Keratinocyte (primary cell): ENCODE measurements at regions not wholly inside any gene's neighbourhood (a gene's known extent, or its start where the extent isn't known, plus 50 kb on each side); places are given as distances from the start of the nearest gene placed in this dataset.

Experiments used
- DNase-seq: peaks from one replicate; pipeline ENCODE4 v3.0.0-alpha.2; 2011; ENCODE audit warnings: low read depth, missing footprints, low spot score
- FAIRE-seq: peaks from 2 replicates; lab custom pipeline; 2011; peaks lifted over from hg19 to GRCh38; lab: Jason Lieb, UNC
- H2AFZ ChIP-seq: 2 replicates; pipeline ENCODE4 v1.6.0; 2012; ENCODE audit warnings: low read length, control low read depth, inconsistent platforms; ENCODE audit not compliant: control insufficient read depth
- H3K27ac ChIP-seq: 2 replicates; pipeline ENCODE4 v1.5.1; 2011; ENCODE audit warnings: low read length; ENCODE audit not compliant: control insufficient read depth, insufficient read depth
- H3K27me3 ChIP-seq: 3 replicates; pipeline ENCODE4 v1.6.0; 2011; ENCODE audit warnings: low read length; ENCODE audit not compliant: control insufficient read depth, insufficient read depth; ENCODE audit errors: extremely low read depth
- H3K36me3 ChIP-seq, 2 experiments: 2 replicates in 1 of 2; 3 replicates in 1 of 2; pipeline ENCODE4 v1.5.1; 2011; ENCODE audit warnings: low read length in 2 of 2, mild to moderate bottlenecking in 1 of 2; ENCODE audit not compliant: control insufficient read depth in 2 of 2, insufficient read depth in 2 of 2; ENCODE audit errors: extremely low read depth in 1 of 2
- H3K4me1 ChIP-seq: 3 replicates; pipeline ENCODE4 v1.5.1; 2011; ENCODE audit warnings: low read length; ENCODE audit not compliant: control insufficient read depth, insufficient read depth; ENCODE audit errors: extremely low read depth
- H3K4me2 ChIP-seq: 3 replicates; pipeline ENCODE4 v1.6.0; 2011; ENCODE audit warnings: low read depth, low read length; ENCODE audit not compliant: control insufficient read depth, insufficient read depth; ENCODE audit errors: extremely low read depth
- H3K4me3 ChIP-seq, 3 experiments: fragments of 200-600 bp in 1 of 3; sonication (generic) in 1 of 3; 2 replicates in 2 of 3; 3 replicates in 1 of 3; pipeline ENCODE4 v1.5.1; 2011 to 2016; ENCODE audit warnings: low read length in 3 of 3, mild to moderate bottlenecking in 3 of 3, control low read depth in 2 of 3, inconsistent platforms in 1 of 3, low read depth in 1 of 3, mixed read lengths in 1 of 3, mixed run types in 1 of 3, moderate library complexity in 1 of 3; ENCODE audit not compliant: control insufficient read depth in 2 of 3, insufficient read depth in 2 of 3; ENCODE audit errors: extremely low read depth in 1 of 3
- H3K79me2 ChIP-seq: 2 replicates; pipeline ENCODE4 v1.6.0; 2012; ENCODE audit warnings: low read length; ENCODE audit not compliant: control insufficient read depth, insufficient read depth
- H3K9ac ChIP-seq: 3 replicates; pipeline ENCODE4 v1.6.0; 2011; ENCODE audit warnings: low read length; ENCODE audit not compliant: control insufficient read depth, insufficient read depth; ENCODE audit errors: extremely low read depth
- H3K9me1 ChIP-seq: 3 replicates; pipeline ENCODE4 v1.6.0; 2011; ENCODE audit warnings: low read length; ENCODE audit not compliant: control insufficient read depth, insufficient read depth; ENCODE audit errors: extremely low read depth
- H3K9me3 ChIP-seq: 2 replicates; pipeline ENCODE4 v1.5.1; 2012; ENCODE audit warnings: low read depth, low read length; ENCODE audit not compliant: control insufficient read depth
- H4K20me1 ChIP-seq: 3 replicates; pipeline ENCODE4 v1.6.0; 2011; ENCODE audit warnings: low read length; ENCODE audit not compliant: control insufficient read depth, insufficient read depth; ENCODE audit errors: extremely low read depth
- EZH2 ChIP-seq: IDR thresholded peaks from one replicate; pipeline ENCODE4 v1.6.1; 2012; ENCODE audit warnings: inconsistent platforms, mild to moderate bottlenecking, low read length, moderate library complexity
- dilution Hi-C: fragments of 300-500 bp; cut with MboI; formaldehyde crosslinking; loops from one replicate; pipeline ENCODE4 v1.7.0; 2020; ENCODE audit warnings: low sequenced_read_pairs; ENCODE audit not compliant: extremely low pct_ligation_motif_present
- TF ChIP-seq, protein P1 (sequence below), 3 experiments: IDR thresholded peaks in 1 of 3; conservative IDR thresholded peaks in 1 of 3; optimal IDR thresholded peaks in 1 of 3; 2 replicates in 2 of 3; 3 replicates in 1 of 3; pipeline versions ENCODE3 to v1.5.1; 2011; ENCODE audit warnings: low read length in 3 of 3, mild to moderate bottlenecking in 3 of 3, moderate library complexity in 2 of 3, control low read depth in 1 of 3, inconsistent platforms in 1 of 3; ENCODE audit not compliant: insufficient read depth in 2 of 3; ENCODE audit errors: extremely low read depth in 1 of 3

DNA sequence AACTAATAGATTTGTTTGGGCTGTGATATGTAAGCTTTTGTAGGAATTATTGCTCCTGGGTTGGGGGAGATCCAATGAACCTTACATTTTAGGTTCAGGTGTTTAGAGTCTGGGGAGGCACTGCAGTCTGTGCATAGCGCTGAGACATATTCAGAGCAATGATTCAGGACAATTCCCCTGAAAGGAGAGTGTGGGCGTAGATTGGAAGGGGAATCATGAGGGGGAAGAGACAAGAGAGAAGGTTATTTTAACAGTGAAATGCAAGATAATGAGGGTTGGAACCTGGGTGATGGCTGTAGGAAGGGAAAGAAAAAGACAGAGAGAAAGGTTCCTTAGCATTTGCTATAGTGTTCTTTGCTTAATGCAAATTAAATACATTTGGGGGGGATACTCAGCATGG lies 1013.4 kb downstream of the REEP3 start:
- Histone ChIP-seq H3K27me3 (no peaks in the 10 kb centered on the region), H3K4me1 (no peaks in the 10 kb centered on the region), H3K27ac (no peak overlapping the region), H3K9me1 (no peaks in the 10 kb centered on the region), H2AFZ (no peak overlapping the region), H3K79me2 (no peaks in the 10 kb centered on the region), H4K20me1 (no peaks in the 10 kb centered on the region), H3K4me2 (no peak overlapping the region), H3K36me3 (no peaks in the 10 kb centered on the region), H3K9me3 (no peaks in the 10 kb centered on the region), H3K4me3 (no peak overlapping the region), H3K9ac (no peak overlapping the region)
- no peak for FAIRE-seq
- TF ChIP-seq, protein P1, sequence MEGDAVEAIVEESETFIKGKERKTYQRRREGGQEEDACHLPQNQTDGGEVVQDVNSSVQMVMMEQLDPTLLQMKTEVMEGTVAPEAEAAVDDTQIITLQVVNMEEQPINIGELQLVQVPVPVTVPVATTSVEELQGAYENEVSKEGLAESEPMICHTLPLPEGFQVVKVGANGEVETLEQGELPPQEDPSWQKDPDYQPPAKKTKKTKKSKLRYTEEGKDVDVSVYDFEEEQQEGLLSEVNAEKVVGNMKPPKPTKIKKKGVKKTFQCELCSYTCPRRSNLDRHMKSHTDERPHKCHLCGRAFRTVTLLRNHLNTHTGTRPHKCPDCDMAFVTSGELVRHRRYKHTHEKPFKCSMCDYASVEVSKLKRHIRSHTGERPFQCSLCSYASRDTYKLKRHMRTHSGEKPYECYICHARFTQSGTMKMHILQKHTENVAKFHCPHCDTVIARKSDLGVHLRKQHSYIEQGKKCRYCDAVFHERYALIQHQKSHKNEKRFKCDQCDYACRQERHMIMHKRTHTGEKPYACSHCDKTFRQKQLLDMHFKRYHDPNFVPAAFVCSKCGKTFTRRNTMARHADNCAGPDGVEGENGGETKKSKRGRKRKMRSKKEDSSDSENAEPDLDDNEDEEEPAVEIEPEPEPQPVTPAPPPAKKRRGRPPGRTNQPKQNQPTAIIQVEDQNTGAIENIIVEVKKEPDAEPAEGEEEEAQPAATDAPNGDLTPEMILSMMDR (optimal IDR thresholded peaks at IDR 0.05 in 1 of 3, IDR thresholded peaks at IDR 0.05 in 1 of 3, conservative IDR thresholded peaks at IDR 0.05 in 1 of 3; ENCODE audit: extremely low read depth in 1 of 3, insufficient read depth in 2 of 3, low read length in 3 of 3) = no peak
- no peak for TF ChIP-seq EZH2
- DNase-seq = no peak
- dilution Hi-C loops = no loop called here

- H3K4me3 ChIP-seq = no peak overlapping the region
- FAIRE-seq (no peak), DNase-seq (no peak)
Measured at GRCh38 chr10:64535131-64535867, 1014.1 kb downstream of the REEP3 start.

More at GRCh38 chr10:64535131-64535867, 1014.1 kb downstream of the REEP3 start:
- Histone ChIP-seq H2AFZ (no peak overlapping the region), H3K9me1 (no peaks in the 10 kb centered on the region), H3K9me3 (no peaks in the 10 kb centered on the region), H3K79me2 (no peaks in the 10 kb centered on the region), H4K20me1 (no peaks in the 10 kb centered on the region), H3K4me2 (no peak overlapping the region), H3K27me3 (no peaks in the 10 kb centered on the region), H3K9ac (no peak overlapping the region), H3K4me1 (no peaks in the 10 kb centered on the region), H3K27ac (no peak overlapping the region), H3K36me3 (no peaks in the 10 kb centered on the region)
- dilution Hi-C loops = no loop called here
- no peak for TF ChIP-seq EZH2
- TF ChIP-seq, protein P1 (optimal IDR thresholded peaks at IDR 0.05 in 1 of 3, IDR thresholded peaks at IDR 0.05 in 1 of 3, conservative IDR thresholded peaks at IDR 0.05 in 1 of 3; ENCODE audit: extremely low read depth in 1 of 3, insufficient read depth in 2 of 3, low read length in 3 of 3) = no peak
